Endothelial cell of umbilical vein (primary cell): ENCODE measurements at regions not wholly inside any gene's neighbourhood (a gene's known extent, or its start where the extent isn't known, plus 50 kb on each side); places are given as distances from the start of the nearest gene placed in this dataset.
"Not testable (repeated sequence)": the region's sequence is repeated elsewhere in the genome, so short reads cannot be mapped to it uniquely, and the experiment has no call there.

Experiments
- BruUV-seq: library from RNA; stranded (reverse); fragments of 400-500 nt; replicated peaks from 2 replicates; lab custom pipeline; 2021; lab: Mats Ljungman, UMichigan
- CTCF ChIA-PET: fragments of 300-600, 350-600 bp; sonication (Branson Sonifier 250); formaldehyde crosslinking; loops from one replicate; lab custom pipeline; 2021; ENCODE audit warnings: antibody characterized with exemption, inconsistent platforms; lab: Charles Lee
- POLR2A ChIA-PET: fragments of 300-600, 350-600 bp; sonication (Branson Sonifier 250); formaldehyde crosslinking; loops from one replicate; lab custom pipeline; 2021; ENCODE audit warnings: antibody characterized with exemption, inconsistent platforms; lab: Charles Lee
- DNase-seq: peaks from one replicate; pipeline ENCODE4 v3.0.0-alpha.2; 2011; ENCODE audit warnings: low read depth, low spot score
- FAIRE-seq: peaks from 2 replicates; lab custom pipeline; 2011; peaks lifted over from hg19 to GRCh38; lab: Jason Lieb, UNC
- H2AFZ ChIP-seq: 2 replicates; pipeline ENCODE4 v1.6.0; 2012; ENCODE audit warnings: low read depth, low read length, control low read depth, inconsistent platforms
- H3K27ac ChIP-seq: 2 replicates; pipeline ENCODE4 v1.5.1; 2011; ENCODE audit warnings: low read depth, mild to moderate bottlenecking, control low read depth, low read length, moderate library complexity; ENCODE audit not compliant: insufficient read depth
- H3K27me3 ChIP-seq, 2 experiments: 2 replicates each; pipeline versions ENCODE4 v1.6.0 to v1.6.1; 2011; ENCODE audit warnings: low read length in 2 of 2, mixed read lengths in 1 of 2; ENCODE audit not compliant: control insufficient read depth in 2 of 2, insufficient read depth in 2 of 2
- H3K36me3 ChIP-seq, 2 experiments: 2 replicates in 1 of 2; 3 replicates in 1 of 2; pipeline ENCODE4 v1.5.1; 2011; ENCODE audit warnings: low read length in 2 of 2, mild to moderate bottlenecking in 1 of 2, moderate library complexity in 1 of 2; ENCODE audit not compliant: control insufficient read depth in 2 of 2, insufficient read depth in 2 of 2; ENCODE audit errors: extremely low read depth in 1 of 2
- H3K4me1 ChIP-seq: 3 replicates; pipeline ENCODE4 v1.5.1; 2011; ENCODE audit warnings: mild to moderate bottlenecking, low read length; ENCODE audit not compliant: control insufficient read depth, insufficient read depth; ENCODE audit errors: extremely low read depth
- H3K4me2 ChIP-seq: 2 replicates; pipeline ENCODE4 v1.6.1; 2011; ENCODE audit warnings: low read length, control low read depth, mixed read lengths; ENCODE audit not compliant: insufficient read depth
- H3K4me3 ChIP-seq, 3 experiments: fragments of 200-600 bp in 1 of 3; sonication (generic), shearing (Covaris generic) in 1 of 3; replicated peaks in 1 of 3; 2 replicates each; pipeline ENCODE4 v1.5.1; 2011 to 2016; ENCODE audit warnings: control low read depth in 3 of 3, low read length in 3 of 3, mild to moderate bottlenecking in 2 of 3, inconsistent platforms in 1 of 3, low read depth in 1 of 3, moderate library complexity in 1 of 3; ENCODE audit not compliant: insufficient read depth in 1 of 3
- H3K79me2 ChIP-seq: 2 replicates; pipeline ENCODE4 v1.6.0; 2012; ENCODE audit warnings: low read length, inconsistent platforms; ENCODE audit not compliant: control insufficient read depth, insufficient read depth
- H3K9ac ChIP-seq: replicated peaks from 2 replicates; pipeline ENCODE3; 2011; ENCODE audit warnings: low read length, control low read depth; ENCODE audit not compliant: insufficient read depth; ENCODE audit errors: extremely low read depth
- H3K9me1 ChIP-seq: replicated peaks from 3 replicates; pipeline ENCODE4 v1.6.0; 2011; ENCODE audit warnings: mild to moderate bottlenecking, low read length; ENCODE audit not compliant: control insufficient read depth, insufficient read depth; ENCODE audit errors: extremely low read depth
- H3K9me3 ChIP-seq: replicated peaks from 2 replicates; pipeline ENCODE4 v1.5.1; 2012; ENCODE audit warnings: low read length, inconsistent platforms; ENCODE audit not compliant: control insufficient read depth, insufficient read depth
- H4K20me1 ChIP-seq: replicated peaks from 2 replicates; pipeline ENCODE3; 2011; ENCODE audit warnings: mild to moderate bottlenecking, low read length; ENCODE audit not compliant: control insufficient read depth, insufficient read depth; ENCODE audit errors: extremely low read depth
- EZH2 ChIP-seq: IDR thresholded peaks from 2 replicates; pipeline ENCODE4 v1.6.1; 2012; ENCODE audit warnings: borderline replicate concordance, low read depth, mild to moderate bottlenecking, moderate library complexity, low read length, inconsistent platforms; ENCODE audit not compliant: severe bottlenecking
- FOS ChIP-seq: IDR thresholded peaks from 2 replicates; pipeline ENCODE4 v1.6.1; 2011; ENCODE audit warnings: mild to moderate bottlenecking, low read length, moderate library complexity, borderline replicate concordance; ENCODE audit not compliant: insufficient read depth
- GATA2 ChIP-seq: IDR thresholded peaks from 2 replicates; pipeline ENCODE4 v1.7.0; 2011; ENCODE audit warnings: low read depth, mild to moderate bottlenecking, moderate library complexity, mixed read lengths, low read length; ENCODE audit not compliant: insufficient read length, insufficient read depth
- JUN ChIP-seq: IDR thresholded peaks from 2 replicates; pipeline ENCODE4 v1.6.1; 2011; ENCODE audit warnings: borderline replicate concordance, low read depth; ENCODE audit not compliant: insufficient read length, insufficient read depth
- MYC ChIP-seq: IDR thresholded peaks from one replicate; pipeline ENCODE4 v1.6.1; 2011; ENCODE audit warnings: mild to moderate bottlenecking, low read depth, low read length
- POLR2A ChIP-seq: IDR thresholded peaks from 2 replicates; pipeline ENCODE4 v1.6.1; 2012; ENCODE audit warnings: low read depth, mild to moderate bottlenecking, control low read depth, low read length
- POLR2AphosphoS5 ChIP-seq: IDR thresholded peaks from 2 replicates; pipeline ENCODE4 v1.6.1; 2012; ENCODE audit warnings: low read depth, mild to moderate bottlenecking, control low read depth, low read length, moderate library complexity; ENCODE audit not compliant: insufficient read depth
- dilution Hi-C: fragments of 300-500 bp; cut with MboI; formaldehyde crosslinking; loops from one replicate; pipeline ENCODE4 v1.15.0; 2019; ENCODE audit warnings: low sequenced_read_pairs; ENCODE audit not compliant: extremely low pct_ligation_motif_present
- intact Hi-C: fragments of 100-400 bp; cut with micrococcal nuclease; formaldehyde crosslinking; loops from one replicate; pipeline ENCODE4 v1.10.0; 2022
- TF ChIP-seq, protein P1 (sequence below): IDR thresholded peaks from 2 replicates; pipeline ENCODE4 v1.6.1; 2011; ENCODE audit not compliant: insufficient read depth, insufficient read length
- TF ChIP-seq, protein P2 (sequence below), 2 donors: IDR thresholded peaks; 1 replicate in 1 of 2; 2 replicates in 1 of 2; pipeline ENCODE4 v1.5.1; 2011; ENCODE audit warnings: low read length in 2 of 2, mild to moderate bottlenecking in 2 of 2, moderate library complexity in 2 of 2, control low read depth in 1 of 2, inconsistent platforms in 1 of 2, low read depth in 1 of 2; ENCODE audit not compliant: insufficient read depth in 1 of 2; ENCODE audit errors: extremely low read depth in 1 of 2

DNA sequence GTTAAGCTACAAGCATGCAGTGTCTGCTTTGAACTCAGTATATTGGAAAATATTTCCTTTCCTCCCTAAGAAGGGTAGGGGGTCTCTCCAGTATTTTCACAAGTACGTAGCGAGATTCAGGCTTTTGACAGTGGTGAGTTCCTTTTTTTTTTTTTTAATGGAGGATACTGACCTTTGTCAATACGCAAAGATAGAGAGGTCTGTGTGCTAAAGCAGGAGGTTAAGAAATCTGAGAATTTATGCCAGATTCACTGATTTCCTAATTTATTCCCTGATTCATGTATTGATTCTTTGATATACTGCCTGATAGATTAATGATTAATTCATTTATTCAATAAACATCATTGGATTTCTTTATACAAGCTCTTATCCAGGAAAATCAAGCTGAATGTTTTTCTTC, 106.7 kb upstream of the CADM1 start:
- POLR2A ChIA-PET = no interaction called here
- no peak overlapping the region for H2AFZ ChIP-seq
- H3K4me3 ChIP-seq = no peak overlapping the region
- CTCF ChIA-PET = no interaction called here
- no peak overlapping the region for H3K27ac ChIP-seq
- FAIRE-seq = no peak
- no peak for DNase-seq
- H3K4me1 ChIP-seq = no peaks in the 10 kb centered on the region
- no peaks in the 10 kb centered on the region for H3K9me3 ChIP-seq
- dilution Hi-C loops (no loop called here), intact Hi-C loops (no loop called here)
- H3K4me2 ChIP-seq = no peak overlapping the region
- H3K36me3 ChIP-seq = no peaks in the 10 kb centered on the region
- H3K79me2 ChIP-seq = no peaks in the 10 kb centered on the region
- no TSS peak for BruUV-seq
- H3K9me1 ChIP-seq = no peaks in the 10 kb centered on the region
- H3K27me3 ChIP-seq = no peaks in the 10 kb centered on the region
- H3K9ac ChIP-seq = no peak overlapping the region
- TF ChIP-seq POLR2A (no peak), POLR2AphosphoS5 (no peak), MYC (no peak), EZH2 (no peak), JUN (no peak), FOS (no peak), GATA2 (no peak)
- TF ChIP-seq, protein P1, sequence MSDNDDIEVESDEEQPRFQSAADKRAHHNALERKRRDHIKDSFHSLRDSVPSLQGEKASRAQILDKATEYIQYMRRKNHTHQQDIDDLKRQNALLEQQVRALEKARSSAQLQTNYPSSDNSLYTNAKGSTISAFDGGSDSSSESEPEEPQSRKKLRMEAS = no peak
- TF ChIP-seq, protein P2, sequence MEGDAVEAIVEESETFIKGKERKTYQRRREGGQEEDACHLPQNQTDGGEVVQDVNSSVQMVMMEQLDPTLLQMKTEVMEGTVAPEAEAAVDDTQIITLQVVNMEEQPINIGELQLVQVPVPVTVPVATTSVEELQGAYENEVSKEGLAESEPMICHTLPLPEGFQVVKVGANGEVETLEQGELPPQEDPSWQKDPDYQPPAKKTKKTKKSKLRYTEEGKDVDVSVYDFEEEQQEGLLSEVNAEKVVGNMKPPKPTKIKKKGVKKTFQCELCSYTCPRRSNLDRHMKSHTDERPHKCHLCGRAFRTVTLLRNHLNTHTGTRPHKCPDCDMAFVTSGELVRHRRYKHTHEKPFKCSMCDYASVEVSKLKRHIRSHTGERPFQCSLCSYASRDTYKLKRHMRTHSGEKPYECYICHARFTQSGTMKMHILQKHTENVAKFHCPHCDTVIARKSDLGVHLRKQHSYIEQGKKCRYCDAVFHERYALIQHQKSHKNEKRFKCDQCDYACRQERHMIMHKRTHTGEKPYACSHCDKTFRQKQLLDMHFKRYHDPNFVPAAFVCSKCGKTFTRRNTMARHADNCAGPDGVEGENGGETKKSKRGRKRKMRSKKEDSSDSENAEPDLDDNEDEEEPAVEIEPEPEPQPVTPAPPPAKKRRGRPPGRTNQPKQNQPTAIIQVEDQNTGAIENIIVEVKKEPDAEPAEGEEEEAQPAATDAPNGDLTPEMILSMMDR (IDR thresholded peaks at IDR 0.05; ENCODE audit: extremely low read depth in 1 of 2, insufficient read depth in 1 of 2, low read depth in 1 of 2, low read length in 2 of 2) = no peak
- H4K20me1 ChIP-seq = no peaks in the 10 kb centered on the region

DNA sequence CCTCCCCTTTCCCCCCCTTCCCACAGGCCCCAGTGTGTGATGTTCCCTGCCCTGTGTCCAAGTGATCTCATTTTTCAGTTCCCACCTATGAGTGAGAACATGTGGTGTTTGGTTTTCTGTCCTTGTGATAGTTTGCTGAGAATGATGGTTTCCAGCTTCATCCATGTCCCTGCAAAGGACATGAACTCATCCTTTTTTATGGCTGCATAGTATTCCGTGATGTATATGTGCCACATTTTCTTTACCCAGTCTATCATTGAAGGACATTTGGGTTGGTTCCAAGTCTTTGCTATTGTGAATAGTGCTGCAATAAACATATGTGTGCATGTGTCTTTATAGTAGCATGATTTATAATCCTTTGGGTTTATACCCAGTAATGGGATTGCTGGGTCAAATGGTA, 106.0 kb upstream of the CADM1 start:
- dilution Hi-C loops, CTCF ChIA-PET, BruUV-seq, H3K27ac ChIP-seq, H2AFZ ChIP-seq, H3K9ac ChIP-seq, intact Hi-C loops, H4K20me1 ChIP-seq, H3K4me1 ChIP-seq, H3K4me3 ChIP-seq, DNase-seq, FAIRE-seq, POLR2A ChIA-PET, H3K4me2 ChIP-seq, H3K27me3 ChIP-seq, H3K9me1 ChIP-seq, H3K9me3 ChIP-seq, H3K79me2 ChIP-seq, H3K36me3 ChIP-seq: not testable (repeated sequence)
